Ishikawa (cell line): ENCODE measurements at regions not wholly inside any gene's neighbourhood (a gene's known extent, or its start where the extent isn't known, plus 50 kb on each side); places are given as distances from the start of the nearest gene placed in this dataset.

ENCODE experiments used
- CEBPB ChIP-seq: IDR thresholded peaks from 2 replicates; pipeline ENCODE4 v1.6.1; 2012
- CREB1 ChIP-seq: IDR thresholded peaks from 2 replicates; pipeline ENCODE4 v1.6.1; 2012; ENCODE audit warnings: low read depth
- EGR1 ChIP-seq: IDR thresholded peaks from 2 replicates; pipeline ENCODE4 v1.6.1; 2012
- EP300 ChIP-seq: IDR thresholded peaks from 2 replicates; pipeline ENCODE4 v1.6.1; 2012; ENCODE audit warnings: borderline replicate concordance
- FOXM1 ChIP-seq: IDR thresholded peaks from 2 replicates; pipeline ENCODE4 v1.6.1; 2012; ENCODE audit warnings: low read depth, borderline replicate concordance
- MAX ChIP-seq: IDR thresholded peaks from 2 replicates; pipeline ENCODE4 v1.6.1; 2012
- NFIC ChIP-seq: IDR thresholded peaks from 2 replicates; pipeline ENCODE4 v1.6.1; 2012
- RAD21 ChIP-seq: IDR thresholded peaks from 2 replicates; pipeline ENCODE4 v1.6.1; 2012; ENCODE audit warnings: low read depth
- REST ChIP-seq: IDR thresholded peaks from 2 replicates; pipeline ENCODE4 v1.6.1; 2012; ENCODE audit warnings: low read depth, mild to moderate bottlenecking
- TAF1 ChIP-seq: IDR thresholded peaks from 2 replicates; pipeline ENCODE4 v1.6.1; 2012; ENCODE audit warnings: low read depth, mild to moderate bottlenecking
- TCF12 ChIP-seq: IDR thresholded peaks from 2 replicates; pipeline ENCODE4 v1.6.1; 2012; ENCODE audit warnings: low read depth
- TEAD4 ChIP-seq: IDR thresholded peaks from 2 replicates; pipeline ENCODE4 v1.6.1; 2012
- YY1 ChIP-seq: IDR thresholded peaks from 2 replicates; pipeline ENCODE4 v1.6.1; 2012; ENCODE audit warnings: low read depth
- ZBTB7A ChIP-seq: IDR thresholded peaks from 2 replicates; pipeline ENCODE4 v1.6.1; 2012; ENCODE audit warnings: low read depth
- TF ChIP-seq, protein P1 (sequence below): IDR thresholded peaks from 2 replicates; pipeline ENCODE4 v1.6.1; 2012

DNA sequence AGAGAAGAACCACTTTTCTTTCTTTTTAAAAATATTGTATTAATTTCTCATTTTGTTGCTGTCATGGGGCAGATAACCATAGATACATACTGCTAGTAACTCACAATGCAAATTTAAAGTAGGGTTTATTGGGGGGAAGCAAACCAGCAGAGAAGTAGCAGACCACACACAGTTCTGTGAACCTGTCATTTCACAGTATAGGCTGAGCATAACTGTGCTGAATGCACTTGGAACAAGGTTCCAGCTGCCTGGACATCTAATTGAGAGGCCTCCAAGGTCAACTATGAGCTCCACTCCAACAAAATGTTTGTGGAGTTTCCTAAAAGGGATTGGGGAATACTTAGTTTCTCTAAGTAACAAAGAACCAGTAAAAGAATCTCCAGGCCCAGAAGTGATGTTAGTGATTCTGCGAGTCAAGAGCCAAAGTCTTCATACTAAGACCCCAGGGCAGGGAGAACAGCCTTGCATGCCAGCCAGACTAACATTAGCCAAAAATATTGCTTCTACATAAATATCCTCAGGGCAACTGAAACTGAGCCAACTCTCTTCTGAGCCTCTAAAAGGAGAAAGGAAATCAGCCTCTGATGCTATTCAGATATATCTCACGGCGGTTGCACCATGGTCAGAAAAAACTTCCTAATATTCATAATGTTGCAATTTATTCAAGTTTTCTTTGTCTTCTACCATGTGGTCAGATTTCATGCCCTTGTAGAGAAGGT is 856.4 kb upstream of the ALCAM start:
- TF ChIP-seq TCF12 (no peak), FOXM1 (no peak), MAX (no peak), YY1 (no peak), EP300 (no peak), TEAD4 (no peak), CREB1 (no peak), ZBTB7A (no peak), CEBPB (no peak), RAD21 (no peak), NFIC (no peak), EGR1 (no peak), REST (no peak), TAF1 (no peak)
- TF ChIP-seq, protein P1, sequence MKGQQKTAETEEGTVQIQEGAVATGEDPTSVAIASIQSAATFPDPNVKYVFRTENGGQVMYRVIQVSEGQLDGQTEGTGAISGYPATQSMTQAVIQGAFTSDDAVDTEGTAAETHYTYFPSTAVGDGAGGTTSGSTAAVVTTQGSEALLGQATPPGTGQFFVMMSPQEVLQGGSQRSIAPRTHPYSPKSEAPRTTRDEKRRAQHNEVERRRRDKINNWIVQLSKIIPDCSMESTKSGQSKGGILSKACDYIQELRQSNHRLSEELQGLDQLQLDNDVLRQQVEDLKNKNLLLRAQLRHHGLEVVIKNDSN, result no peak

- TF ChIP-seq TCF12, result no peak
- TF ChIP-seq CEBPB, result no peak
- TF ChIP-seq TAF1, result no peak
- TF ChIP-seq RAD21, result no peak
- TF ChIP-seq REST, result no peak
- no peak for TF ChIP-seq FOXM1
Observed at GRCh38 chr3:104514371-104514770, 852.3 kb upstream of the ALCAM start.

DNA sequence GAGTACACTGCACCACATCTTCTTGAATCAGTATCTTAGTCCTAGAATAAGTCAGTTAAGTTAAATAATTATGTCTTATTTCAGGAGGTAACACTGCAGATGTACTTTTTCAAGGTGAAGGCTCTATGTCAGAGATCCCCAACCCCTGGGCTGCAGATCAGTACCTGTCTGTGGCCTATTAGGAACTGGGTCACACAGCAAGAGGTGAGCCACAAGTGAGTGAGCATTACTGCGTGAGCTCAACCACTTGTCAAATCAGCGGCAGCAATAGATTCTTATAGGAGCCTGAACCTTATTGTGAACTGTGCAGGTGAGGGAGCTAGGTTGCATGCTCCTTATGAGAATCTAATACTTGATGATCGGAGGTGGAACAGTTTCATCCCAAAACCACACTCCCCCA is 851.9 kb upstream of the ALCAM start:
- no peak for TF ChIP-seq EGR1
- no peak for TF ChIP-seq ZBTB7A
- TF ChIP-seq YY1, result no peak
- no peak for TF ChIP-seq EP300
- TF ChIP-seq TEAD4, result no peak
- TF ChIP-seq, protein P1, result no peak
- no peak for TF ChIP-seq CEBPB

GRCh38 chr3:104519068-104519467 is 847.6 kb upstream of the ALCAM start:
- no peak for TF ChIP-seq CEBPB
- TF ChIP-seq TAF1, result no peak
- no peak for TF ChIP-seq TCF12
- TF ChIP-seq, protein P1, result no peak

DNA sequence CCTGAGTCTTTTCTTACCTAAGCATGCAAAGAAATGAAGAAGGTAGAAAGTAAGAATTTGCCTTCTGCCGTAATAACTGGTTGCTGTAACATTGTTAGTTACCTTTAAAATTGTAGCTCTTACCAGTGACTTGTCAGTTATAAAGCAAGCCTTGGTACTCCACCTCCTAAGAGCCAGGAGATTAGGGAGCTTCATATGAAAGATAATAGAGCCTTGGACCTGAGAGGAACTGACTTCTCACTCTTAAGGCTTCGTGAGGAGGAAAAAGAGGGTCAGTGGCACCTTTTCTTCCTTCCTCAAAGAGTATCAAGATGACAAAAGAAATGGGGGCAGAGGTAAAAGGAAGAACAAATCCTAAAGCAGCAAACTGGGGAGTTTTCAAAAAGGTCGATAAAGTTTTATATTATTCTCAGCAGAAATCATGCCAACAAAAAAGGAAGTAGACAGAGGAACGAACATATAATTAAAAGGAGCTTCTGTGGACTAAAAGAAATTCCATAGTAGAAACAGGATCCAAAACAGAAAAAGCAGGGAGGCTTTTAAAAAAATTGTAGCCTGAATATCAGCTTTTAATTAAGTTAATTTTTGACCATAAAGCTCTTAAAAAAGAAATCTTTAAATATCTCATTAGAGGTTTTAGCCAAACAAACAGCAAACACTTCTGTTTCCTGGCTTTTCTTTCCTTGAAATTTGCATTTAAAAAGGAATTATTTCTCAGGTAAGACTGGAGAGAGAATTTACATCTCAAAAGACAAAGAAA is 847.1 kb upstream of the ALCAM start:
- no peak for TF ChIP-seq EP300
- TF ChIP-seq CEBPB, result no peak
- no peak for TF ChIP-seq TEAD4
- TF ChIP-seq, protein P1, result no peak
- TF ChIP-seq MAX, result no peak
- TF ChIP-seq TAF1, result no peak
